ENCODE measurements at regions not wholly inside any gene's neighbourhood (a gene's known extent, or its start where the extent isn't known, plus 50 kb on each side); places are given as distances from the start of the nearest gene placed in this dataset.

DNA sequence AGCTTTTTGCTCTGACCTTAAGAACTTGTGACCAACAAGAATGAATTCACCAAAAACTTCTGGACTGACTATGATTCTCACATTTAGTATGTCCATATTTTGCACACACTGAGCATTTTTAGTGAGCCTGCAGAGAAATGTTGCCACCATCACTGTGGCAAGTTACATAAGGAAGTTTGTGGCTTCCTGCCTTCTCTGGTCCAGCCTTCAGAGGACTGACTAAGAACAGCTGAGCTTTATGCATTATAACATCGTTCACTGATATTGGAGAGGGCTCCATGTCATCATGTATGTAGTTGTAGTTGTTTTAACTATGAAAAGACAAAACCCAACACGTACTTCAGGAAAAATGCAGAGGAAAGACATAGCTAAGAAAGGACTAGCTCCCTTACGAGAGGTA lies 218.0 kb upstream of the CRIM1 start:
- H3K4me3 ChIP-seq (ENCODE audit: low read length): no peak overlapping the region
- H3K36me3 ChIP-seq (ENCODE audit: insufficient read depth, low read length): no peaks in the 10 kb centered on the region
- no peak overlapping the region for H2AFZ ChIP-seq (ENCODE audit: low read depth, low read length)
- no peaks in the 10 kb centered on the region for H3K9me2 ChIP-seq (ENCODE audit: insufficient read depth, low read length)
- no peaks in the 10 kb centered on the region for H3K9me3 ChIP-seq (ENCODE audit: low read length)
- no peaks in the 10 kb centered on the region for H3K79me2 ChIP-seq (replicated peaks; ENCODE audit: insufficient read depth, low read length)
- TF ChIP-seq RAD21 (conservative IDR thresholded peaks at IDR 0.05) (no peak), EZH2 (IDR thresholded peaks at IDR 0.05; ENCODE audit: borderline replicate concordance, insufficient read depth, low read length, poor library complexity, severe bottlenecking) (no peak), MXI1 (conservative IDR thresholded peaks at IDR 0.05; ENCODE audit: poor library complexity, severe bottlenecking) (no peak), TAF1 (IDR thresholded peaks at IDR 0.05; ENCODE audit: low read depth) (no peak), POLR2AphosphoS5 (IDR thresholded peaks at IDR 0.05) (no peak), EP300 (conservative IDR thresholded peaks at IDR 0.05; ENCODE audit: poor library complexity, severe bottlenecking) (no peak), SMC3 (conservative IDR thresholded peaks at IDR 0.05; ENCODE audit: poor library complexity) (no peak)
- TF ChIP-seq, protein P1, sequence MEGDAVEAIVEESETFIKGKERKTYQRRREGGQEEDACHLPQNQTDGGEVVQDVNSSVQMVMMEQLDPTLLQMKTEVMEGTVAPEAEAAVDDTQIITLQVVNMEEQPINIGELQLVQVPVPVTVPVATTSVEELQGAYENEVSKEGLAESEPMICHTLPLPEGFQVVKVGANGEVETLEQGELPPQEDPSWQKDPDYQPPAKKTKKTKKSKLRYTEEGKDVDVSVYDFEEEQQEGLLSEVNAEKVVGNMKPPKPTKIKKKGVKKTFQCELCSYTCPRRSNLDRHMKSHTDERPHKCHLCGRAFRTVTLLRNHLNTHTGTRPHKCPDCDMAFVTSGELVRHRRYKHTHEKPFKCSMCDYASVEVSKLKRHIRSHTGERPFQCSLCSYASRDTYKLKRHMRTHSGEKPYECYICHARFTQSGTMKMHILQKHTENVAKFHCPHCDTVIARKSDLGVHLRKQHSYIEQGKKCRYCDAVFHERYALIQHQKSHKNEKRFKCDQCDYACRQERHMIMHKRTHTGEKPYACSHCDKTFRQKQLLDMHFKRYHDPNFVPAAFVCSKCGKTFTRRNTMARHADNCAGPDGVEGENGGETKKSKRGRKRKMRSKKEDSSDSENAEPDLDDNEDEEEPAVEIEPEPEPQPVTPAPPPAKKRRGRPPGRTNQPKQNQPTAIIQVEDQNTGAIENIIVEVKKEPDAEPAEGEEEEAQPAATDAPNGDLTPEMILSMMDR (IDR thresholded peaks at IDR 0.05; ENCODE audit: poor library complexity, severe bottlenecking): no peak
- TF ChIP-seq, protein P2, sequence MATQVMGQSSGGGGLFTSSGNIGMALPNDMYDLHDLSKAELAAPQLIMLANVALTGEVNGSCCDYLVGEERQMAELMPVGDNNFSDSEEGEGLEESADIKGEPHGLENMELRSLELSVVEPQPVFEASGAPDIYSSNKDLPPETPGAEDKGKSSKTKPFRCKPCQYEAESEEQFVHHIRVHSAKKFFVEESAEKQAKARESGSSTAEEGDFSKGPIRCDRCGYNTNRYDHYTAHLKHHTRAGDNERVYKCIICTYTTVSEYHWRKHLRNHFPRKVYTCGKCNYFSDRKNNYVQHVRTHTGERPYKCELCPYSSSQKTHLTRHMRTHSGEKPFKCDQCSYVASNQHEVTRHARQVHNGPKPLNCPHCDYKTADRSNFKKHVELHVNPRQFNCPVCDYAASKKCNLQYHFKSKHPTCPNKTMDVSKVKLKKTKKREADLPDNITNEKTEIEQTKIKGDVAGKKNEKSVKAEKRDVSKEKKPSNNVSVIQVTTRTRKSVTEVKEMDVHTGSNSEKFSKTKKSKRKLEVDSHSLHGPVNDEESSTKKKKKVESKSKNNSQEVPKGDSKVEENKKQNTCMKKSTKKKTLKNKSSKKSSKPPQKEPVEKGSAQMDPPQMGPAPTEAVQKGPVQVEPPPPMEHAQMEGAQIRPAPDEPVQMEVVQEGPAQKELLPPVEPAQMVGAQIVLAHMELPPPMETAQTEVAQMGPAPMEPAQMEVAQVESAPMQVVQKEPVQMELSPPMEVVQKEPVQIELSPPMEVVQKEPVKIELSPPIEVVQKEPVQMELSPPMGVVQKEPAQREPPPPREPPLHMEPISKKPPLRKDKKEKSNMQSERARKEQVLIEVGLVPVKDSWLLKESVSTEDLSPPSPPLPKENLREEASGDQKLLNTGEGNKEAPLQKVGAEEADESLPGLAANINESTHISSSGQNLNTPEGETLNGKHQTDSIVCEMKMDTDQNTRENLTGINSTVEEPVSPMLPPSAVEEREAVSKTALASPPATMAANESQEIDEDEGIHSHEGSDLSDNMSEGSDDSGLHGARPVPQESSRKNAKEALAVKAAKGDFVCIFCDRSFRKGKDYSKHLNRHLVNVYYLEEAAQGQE (IDR thresholded peaks at IDR 0.05; ENCODE audit: borderline replicate concordance): no peak
- H3K27ac ChIP-seq (ENCODE audit: low read length): no peak overlapping the region
- no peaks in the 10 kb centered on the region for H4K20me1 ChIP-seq (ENCODE audit: insufficient read depth)
- H3K4me2 ChIP-seq (ENCODE audit: low read length): no peak overlapping the region
- H3K9ac ChIP-seq (ENCODE audit: low read length): no peak overlapping the region
- no peaks in the 10 kb centered on the region for H3F3A ChIP-seq (ENCODE audit: insufficient read depth, low read length, poor library complexity, severe bottlenecking)
- H3K27me3 ChIP-seq (ENCODE audit: insufficient read depth, low read depth, low read length): no peaks in the 10 kb centered on the region

DNA sequence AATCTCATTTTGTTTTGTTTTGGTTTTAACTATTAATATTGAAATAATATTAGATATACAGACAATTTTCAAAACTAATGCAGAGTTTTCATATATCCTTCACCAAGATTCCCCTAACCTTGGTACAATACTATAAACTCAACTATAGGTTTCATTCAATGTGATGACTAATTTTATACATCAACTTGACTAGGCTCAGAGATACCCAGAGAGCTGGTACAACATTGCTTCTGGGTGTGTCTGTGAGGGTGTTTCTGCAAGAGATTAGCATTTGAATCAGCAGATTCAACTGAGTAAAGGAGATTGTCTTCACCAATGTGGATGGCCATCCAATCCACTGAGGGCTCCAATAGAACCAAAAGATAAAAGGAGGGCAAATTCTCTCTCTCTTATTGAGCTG lies 221.3 kb upstream of the CRIM1 start:
- Histone ChIP-seq H3K9me3 (ENCODE audit: low read length) (no peaks in the 10 kb centered on the region), H3K36me3 (ENCODE audit: insufficient read depth, low read length) (no peaks in the 10 kb centered on the region), H3K27me3 (ENCODE audit: insufficient read depth, low read depth, low read length) (no peaks in the 10 kb centered on the region), H4K20me1 (ENCODE audit: insufficient read depth) (no peaks in the 10 kb centered on the region), H3K4me2 (ENCODE audit: low read length) (no peak overlapping the region), H2AFZ (ENCODE audit: low read depth, low read length) (no peak overlapping the region), H3K9ac (ENCODE audit: low read length) (no peak overlapping the region), H3K79me2 (replicated peaks; ENCODE audit: insufficient read depth, low read length) (no peaks in the 10 kb centered on the region), H3K4me3 (ENCODE audit: low read length) (no peak overlapping the region), H3K27ac (ENCODE audit: low read length) (no peak overlapping the region), H3F3A (ENCODE audit: insufficient read depth, low read length, poor library complexity, severe bottlenecking) (no peaks in the 10 kb centered on the region), H3K9me2 (ENCODE audit: insufficient read depth, low read length) (no peaks in the 10 kb centered on the region)
- TF ChIP-seq, protein P1 (IDR thresholded peaks at IDR 0.05; ENCODE audit: poor library complexity, severe bottlenecking): no peak
- TF ChIP-seq RAD21 (conservative IDR thresholded peaks at IDR 0.05) (no peak), MXI1 (conservative IDR thresholded peaks at IDR 0.05; ENCODE audit: poor library complexity, severe bottlenecking) (no peak), SMC3 (conservative IDR thresholded peaks at IDR 0.05; ENCODE audit: poor library complexity) (no peak), POLR2AphosphoS5 (IDR thresholded peaks at IDR 0.05) (no peak), EZH2 (IDR thresholded peaks at IDR 0.05; ENCODE audit: borderline replicate concordance, insufficient read depth, low read length, poor library complexity, severe bottlenecking) (no peak), EP300 (conservative IDR thresholded peaks at IDR 0.05; ENCODE audit: poor library complexity, severe bottlenecking) (no peak)
